ENCODE measurements at regions not wholly inside any gene's neighbourhood (a gene's known extent, or its start where the extent isn't known, plus 50 kb on each side); places are given as distances from the start of the nearest gene placed in this dataset.

DNA sequence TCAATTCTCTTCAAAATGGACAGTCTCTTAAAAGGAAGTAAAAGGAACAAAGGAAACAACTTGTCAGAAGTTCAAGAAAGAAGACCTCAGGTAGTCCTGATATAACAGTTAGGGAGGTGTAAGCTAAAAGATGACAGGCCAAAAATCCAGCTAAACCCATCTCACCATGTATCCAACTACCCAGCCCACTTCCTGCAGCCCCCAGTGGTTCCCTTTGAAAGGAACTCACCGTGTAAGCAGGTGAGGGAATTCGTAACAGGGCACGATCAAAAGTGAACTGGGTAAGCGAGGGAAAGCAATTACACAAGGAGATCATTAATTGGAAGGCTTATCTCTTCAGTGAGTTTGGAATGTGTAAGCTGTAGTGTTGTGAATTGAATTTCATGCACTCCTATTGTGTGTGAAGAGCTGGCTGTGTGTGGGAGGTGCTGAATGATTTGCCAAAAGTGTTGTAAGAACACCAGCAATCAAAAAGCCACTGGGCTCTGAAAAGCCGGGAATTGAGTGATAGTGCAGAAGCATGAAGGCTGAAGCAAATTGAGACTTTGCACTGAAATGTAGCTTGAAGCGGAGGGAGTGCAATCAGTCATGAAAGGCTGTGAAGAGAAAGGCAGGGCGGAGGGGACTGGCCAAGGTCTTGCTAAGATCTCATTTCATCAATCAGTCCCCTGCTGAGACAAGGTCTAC, 914.2 kb upstream of the LCORL start:
- TF ChIP-seq CTCF (IDR thresholded peaks at IDR 0.05) (no peak), POLR2A (IDR thresholded peaks at IDR 0.05) (no peak), POLR2AphosphoS5 (IDR thresholded peaks at IDR 0.05) (no peak)
